Epithelial cell of esophagus (primary cell): ENCODE measurements at regions not wholly inside any gene's neighbourhood (a gene's known extent, or its start where the extent isn't known, plus 50 kb on each side); places are given as distances from the start of the nearest gene placed in this dataset.

Experiments
- DNase-seq: peaks from one replicate; pipeline ENCODE4 v3.0.0; 2010; ENCODE audit warnings: low read depth
- H3K4me3 ChIP-seq: 2 replicates; pipeline ENCODE4 v1.5.1; 2011; ENCODE audit warnings: mild to moderate bottlenecking, low read length, control low read depth
- TF ChIP-seq, protein P1 (sequence below): IDR thresholded peaks from 2 replicates; pipeline ENCODE4 v1.5.1; 2011; ENCODE audit warnings: low read depth, mild to moderate bottlenecking, low read length, control low read depth, inconsistent platforms; ENCODE audit not compliant: insufficient read depth; ENCODE audit errors: missing control alignments

DNA sequence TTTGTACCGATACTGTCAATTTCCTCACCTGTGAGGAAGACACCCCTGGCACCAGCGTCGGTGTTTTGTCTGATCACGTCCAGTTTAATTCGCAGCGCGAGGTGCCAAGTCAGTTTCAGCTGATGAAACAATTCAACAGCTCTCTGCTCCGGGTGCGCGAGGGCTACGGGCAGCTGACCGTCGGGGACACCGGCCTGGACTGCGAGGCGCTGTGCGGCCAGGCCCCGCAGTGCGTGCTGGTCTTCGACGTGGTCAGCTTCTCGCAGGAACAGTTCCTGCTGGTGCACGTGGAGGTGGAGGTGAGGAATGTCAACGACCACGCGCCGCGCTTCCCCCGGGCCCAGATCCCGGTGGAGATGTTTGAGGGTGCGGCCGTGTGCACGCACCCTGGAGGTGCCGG lies 171.5 kb downstream of the OLFM4 start:
- TF ChIP-seq, protein P1, sequence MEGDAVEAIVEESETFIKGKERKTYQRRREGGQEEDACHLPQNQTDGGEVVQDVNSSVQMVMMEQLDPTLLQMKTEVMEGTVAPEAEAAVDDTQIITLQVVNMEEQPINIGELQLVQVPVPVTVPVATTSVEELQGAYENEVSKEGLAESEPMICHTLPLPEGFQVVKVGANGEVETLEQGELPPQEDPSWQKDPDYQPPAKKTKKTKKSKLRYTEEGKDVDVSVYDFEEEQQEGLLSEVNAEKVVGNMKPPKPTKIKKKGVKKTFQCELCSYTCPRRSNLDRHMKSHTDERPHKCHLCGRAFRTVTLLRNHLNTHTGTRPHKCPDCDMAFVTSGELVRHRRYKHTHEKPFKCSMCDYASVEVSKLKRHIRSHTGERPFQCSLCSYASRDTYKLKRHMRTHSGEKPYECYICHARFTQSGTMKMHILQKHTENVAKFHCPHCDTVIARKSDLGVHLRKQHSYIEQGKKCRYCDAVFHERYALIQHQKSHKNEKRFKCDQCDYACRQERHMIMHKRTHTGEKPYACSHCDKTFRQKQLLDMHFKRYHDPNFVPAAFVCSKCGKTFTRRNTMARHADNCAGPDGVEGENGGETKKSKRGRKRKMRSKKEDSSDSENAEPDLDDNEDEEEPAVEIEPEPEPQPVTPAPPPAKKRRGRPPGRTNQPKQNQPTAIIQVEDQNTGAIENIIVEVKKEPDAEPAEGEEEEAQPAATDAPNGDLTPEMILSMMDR, result no peak
- no peak overlapping the region for H3K4me3 ChIP-seq
- DNase-seq, result no peak

DNA sequence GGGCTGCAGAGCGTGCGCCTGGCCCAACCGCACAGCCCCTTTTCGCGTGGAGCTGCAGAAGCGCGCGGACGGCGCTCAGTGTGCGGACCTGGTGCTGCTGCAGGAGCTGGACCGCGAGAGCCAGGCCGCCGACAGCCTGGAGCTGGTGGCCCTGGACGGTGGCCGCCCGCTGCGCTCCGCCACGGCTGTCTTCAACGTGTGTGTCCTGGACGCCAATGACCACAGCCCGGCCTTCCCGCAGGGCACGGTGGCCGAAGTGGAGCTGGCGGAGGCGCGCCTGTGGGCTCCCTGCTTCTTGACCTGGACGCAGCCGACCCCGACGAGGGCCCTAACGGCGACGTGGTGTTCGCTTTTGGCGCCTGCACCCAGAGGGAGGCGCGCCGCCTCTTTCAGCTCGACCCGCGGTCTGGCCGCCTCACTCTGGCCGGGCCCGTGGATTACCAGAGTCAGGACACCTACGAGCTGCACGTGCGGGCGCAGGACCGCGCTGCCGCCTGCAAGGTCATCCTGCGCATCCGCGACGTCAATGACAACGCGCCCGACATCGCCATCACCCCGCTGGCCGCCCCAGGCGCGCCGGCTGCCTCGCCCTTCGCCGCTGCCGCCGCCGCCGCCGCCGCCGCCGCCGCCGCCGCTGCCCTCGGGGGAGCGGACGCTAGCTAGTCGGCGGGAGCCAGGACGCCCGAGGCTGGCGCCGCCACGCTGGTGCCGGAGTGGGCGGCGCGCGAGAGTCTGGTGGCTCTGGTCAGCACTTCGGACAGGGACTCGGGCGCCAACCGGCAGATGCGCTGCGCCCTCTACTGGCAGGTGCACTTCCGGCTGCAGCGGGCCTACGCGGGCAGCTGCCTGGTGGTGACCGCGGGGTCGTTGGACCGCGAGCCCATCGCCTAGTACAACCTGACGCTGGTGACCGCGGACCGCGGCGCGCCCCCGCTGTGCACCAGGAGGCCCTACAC lies 172.2 kb downstream of the OLFM4 start:
- H3K4me3 ChIP-seq, result no peak overlapping the region
- DNase-seq, result peak; percentile 18
- TF ChIP-seq, protein P1, result peak; percentile 33

DNA sequence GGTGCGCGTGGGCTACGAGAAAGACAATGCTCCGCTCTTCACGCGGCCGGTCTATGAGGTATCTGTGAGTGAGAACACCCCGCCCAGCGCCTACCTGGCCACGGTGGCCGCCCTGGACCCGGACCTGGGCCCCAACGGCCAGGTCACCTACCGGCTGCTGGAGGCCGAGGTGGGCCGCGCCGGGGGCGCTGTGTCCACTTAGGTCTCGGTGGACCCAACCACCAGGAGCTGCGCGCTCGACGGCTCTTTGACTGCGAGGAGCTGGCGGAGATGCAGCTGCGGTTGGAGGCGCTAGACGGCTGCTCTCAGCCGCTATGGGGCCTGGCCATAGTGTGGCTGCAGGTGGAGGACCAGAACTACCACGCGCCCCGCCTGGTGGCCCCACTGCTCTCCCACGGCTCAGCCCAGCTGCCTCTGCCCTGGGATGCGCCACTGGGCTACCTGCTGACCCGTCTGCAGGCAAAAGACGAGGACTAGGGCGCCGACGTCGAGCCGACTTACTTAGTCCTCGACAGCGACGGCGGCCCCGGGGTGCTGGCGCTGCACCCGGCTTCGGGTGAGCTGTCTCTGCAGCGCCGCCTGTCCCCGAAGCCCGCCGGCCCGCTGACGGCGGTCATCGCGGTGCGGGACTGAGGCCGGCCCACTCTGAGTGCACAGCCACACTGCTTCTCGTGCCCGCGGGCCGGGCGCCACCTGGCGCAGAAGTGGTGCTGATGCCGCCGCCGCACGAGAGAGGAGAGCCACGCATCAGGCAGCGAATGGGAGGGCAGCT lies 173.0 kb downstream of the OLFM4 start:
- TF ChIP-seq, protein P1, result peak; percentile 2
- DNase-seq, result no peak
- no peak overlapping the region for H3K4me3 ChIP-seq

DNA sequence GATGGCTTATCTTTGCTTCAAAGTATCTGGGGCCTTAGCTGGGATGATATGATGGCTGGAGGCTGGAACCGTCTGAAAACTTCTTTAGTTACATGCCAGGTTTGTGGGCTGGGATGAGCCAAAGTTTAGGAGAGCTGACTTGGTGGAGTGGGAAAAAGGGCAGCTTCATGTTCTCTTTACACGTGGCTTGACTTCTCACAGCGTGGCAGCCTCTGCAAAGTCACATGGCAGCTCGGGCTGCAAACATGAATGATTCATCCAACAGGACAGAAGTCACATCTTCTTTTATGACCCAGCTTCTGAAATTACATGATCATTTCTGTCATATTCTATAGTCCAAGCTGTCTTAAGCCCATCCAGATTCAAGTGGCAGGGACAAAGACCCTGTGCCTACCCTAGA lies 176.0 kb downstream of the OLFM4 start:
- DNase-seq, result no peak
- H3K4me3 ChIP-seq, result no peak overlapping the region
- TF ChIP-seq, protein P1, result no peak

DNA sequence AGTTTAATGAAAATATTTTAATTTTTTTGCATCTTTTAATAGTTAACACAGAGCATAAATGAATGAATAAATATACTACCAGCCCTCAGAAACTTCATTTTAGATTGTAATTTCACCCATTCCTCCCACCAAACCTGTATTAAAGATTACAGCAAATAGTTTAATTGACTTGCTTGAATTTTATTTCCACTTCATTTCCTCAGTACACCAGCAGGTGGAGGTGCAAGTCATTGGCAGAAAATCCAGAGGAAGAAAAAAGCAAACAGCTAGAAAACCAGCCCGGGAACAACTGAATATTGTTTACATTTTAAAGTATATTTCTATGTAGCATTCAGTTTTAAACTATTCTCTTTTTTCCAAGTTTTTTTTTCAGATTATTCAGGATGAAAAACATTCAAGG lies 177.8 kb downstream of the OLFM4 start:
- TF ChIP-seq, protein P1, result peak; percentile 43
- DNase-seq, result peak; percentile 8
- no peak overlapping the region for H3K4me3 ChIP-seq

DNA sequence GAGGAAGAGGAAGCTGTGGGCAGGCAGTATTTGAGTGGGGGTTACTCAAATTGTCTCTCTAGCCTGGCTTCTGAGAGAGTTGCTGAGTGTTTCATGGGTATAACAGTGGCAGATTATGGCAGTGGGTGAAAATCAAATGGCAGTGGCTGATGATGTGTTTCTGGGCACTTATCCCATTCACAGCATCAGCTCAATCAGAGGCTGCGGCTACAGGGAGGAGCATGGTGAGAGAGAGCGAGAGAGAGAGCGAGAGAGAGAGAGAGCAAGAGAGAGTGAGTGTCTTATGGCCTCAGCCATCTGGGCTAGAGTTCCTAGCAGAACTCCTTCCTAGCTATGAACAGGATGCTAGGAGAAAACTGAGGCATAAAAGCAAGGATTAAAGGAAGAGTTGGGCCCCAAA lies 178.9 kb downstream of the OLFM4 start:
- DNase-seq, result no peak
- TF ChIP-seq, protein P1, result no peak
- no peak overlapping the region for H3K4me3 ChIP-seq
